NCI-H2029 treated with DMSO at 0.1 percent for 48 hours (cell line): ENCODE measurements at regions not wholly inside any gene's neighbourhood (a gene's known extent, or its start where the extent isn't known, plus 50 kb on each side); places are given as distances from the start of the nearest gene placed in this dataset.
A peak's percentile ranks its signal among the peaks of the same experiment; 100 is the strongest.
"Not testable (repeated sequence)": the region's sequence is repeated elsewhere in the genome, so short reads cannot be mapped to it uniquely, and the experiment has no call there.

Source experiments
- DNase-seq: peaks from one replicate; lab custom pipeline; 2025; lab: John Stamatoyannopoulos, UW

- DNase-seq: no peak
These were observed 238.3 kb downstream of the COG6 start for GRCh38 chr13:39893808-39894207.

GRCh38 chr13:39894586-39894985 is 239.1 kb downstream of the COG6 start:
- no peak for DNase-seq

GRCh38 chr13:39895254-39895653 is 239.8 kb downstream of the COG6 start:
- DNase-seq: no peak

- DNase-seq: no peak
These were observed 242.2 kb downstream of the COG6 start for GRCh38 chr13:39897636-39898035.

DNA sequence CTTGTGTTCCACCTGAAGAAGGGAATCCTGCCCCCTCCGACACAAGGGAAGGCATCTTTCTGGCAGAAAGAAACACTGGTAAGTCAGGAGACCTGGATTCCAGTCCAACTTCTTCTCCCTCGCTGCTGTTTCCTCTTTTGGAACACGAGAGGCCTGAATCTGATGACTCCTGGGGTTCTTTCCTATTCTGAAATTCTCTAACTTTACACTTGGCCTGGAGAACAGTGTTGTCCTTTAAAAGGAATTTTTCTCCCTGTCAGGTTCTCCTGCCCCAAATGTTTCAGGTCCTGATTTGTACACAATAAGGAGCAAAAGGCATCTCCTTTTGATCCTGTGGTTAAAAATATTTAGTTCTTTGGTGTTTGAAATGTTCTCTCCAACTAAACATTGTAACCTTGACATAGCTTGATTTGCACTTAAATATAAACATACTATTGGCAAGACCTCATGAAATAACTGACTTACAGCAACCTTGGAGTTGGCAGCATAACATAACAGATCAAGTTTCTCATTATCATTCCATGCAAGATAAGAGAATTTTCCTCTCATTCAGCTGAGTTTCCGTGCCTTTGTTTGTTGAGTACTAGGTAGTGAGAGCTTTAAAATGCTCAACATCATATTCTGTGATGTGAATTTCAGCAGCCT is 244.8 kb downstream of the COG6 start:
- DNase-seq: no peak

DNA sequence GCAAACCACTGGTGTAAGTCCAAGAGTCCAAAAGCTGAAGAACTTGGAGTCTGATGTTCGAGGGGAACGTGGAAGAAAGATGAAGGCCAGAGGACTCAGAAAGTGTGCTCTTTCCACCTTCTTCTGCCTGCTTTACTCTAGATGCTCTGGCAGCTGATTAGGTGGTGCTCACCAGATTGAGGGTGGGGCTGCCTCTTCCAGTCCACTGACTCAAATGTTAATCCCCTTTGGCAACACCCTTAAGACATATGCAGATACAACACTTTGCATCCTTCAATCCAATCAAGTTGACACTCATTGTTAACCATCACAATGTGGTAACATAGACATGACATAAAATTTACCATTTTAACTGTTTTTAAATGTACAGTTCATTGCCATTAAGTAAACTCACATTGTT is 249.5 kb downstream of the COG6 start:
- no peak for DNase-seq

DNA sequence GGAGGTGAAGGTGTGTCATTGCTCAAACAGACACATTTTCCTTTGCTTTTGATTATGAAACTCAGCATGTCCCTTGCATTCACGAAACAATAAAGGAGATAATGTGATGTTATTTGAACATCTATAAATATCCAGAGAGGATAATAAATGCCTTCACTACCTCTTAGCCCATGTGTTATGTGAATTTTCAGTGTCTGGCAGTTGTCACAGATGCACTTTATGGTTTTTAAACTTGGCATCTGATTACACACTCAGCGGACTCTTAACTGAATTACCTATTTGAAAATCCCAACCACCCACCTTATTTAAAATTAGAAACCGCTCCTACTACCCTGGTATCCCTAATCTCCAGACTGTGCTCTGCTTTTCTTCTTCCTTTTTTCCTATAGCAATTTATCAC is 254.2 kb downstream of the COG6 start:
- no peak for DNase-seq

DNA sequence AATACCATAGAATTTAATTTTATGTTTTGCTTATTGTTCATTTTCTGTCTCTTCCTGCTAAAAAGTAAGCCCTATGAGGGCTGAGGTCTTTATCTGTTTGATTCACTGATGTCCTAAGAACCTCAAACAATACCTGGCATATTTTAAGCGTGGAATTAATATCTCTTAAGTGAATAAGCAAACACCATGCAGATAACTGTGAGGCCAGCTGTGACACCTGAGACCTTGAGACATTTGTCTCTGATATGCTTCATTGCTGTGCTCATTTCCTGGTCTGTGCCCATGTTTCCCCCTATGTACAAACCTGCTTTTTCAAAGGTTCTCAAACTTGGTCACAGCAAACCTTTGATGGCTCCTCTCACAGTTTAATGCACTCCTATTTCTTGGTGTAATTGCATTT is 254.6 kb downstream of the COG6 start:
- peak; percentile 12 for DNase-seq

DNA sequence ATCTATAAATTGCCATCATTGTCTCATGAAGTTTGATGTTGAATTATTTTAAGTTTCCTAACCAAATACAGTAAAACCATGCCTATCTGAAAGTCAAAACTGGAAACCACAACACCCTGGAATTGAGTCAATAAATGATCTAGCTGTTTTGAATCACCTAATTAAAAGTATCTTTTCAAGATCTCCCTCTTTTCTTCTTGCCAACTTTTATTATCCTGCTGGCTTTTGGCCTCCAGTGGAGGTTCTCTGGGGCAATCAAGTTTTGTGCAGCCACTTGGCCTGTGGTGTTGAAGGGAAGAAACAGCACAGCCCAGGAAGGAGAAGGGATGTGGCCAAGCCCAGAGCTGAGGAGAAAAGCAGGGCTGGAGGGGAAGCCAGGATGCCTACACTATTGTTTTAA is 255.4 kb downstream of the COG6 start:
- DNase-seq: no peak

DNA sequence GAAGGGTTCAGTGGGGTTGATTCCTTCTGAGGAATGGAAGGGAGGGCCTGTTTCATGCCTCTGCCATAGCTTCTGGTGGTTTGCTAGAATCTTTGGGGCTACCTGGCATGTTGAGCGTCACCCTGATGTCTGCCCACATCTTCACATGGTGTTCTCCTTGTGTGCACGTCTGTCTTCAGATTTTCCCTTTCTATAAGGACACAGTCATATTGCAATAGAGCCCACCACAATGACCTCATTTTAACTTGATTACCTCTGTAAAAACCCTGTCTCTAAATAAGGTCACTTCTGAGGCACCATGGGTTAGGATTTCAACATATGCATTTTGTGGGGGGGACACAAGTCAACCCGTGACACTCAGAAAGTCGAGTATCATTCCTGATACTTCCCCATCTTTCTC is 257.9 kb downstream of the COG6 start:
- no peak for DNase-seq

- no peak for DNase-seq
These were observed 258.5 kb downstream of the COG6 start for GRCh38 chr13:39913928-39914327.

DNA sequence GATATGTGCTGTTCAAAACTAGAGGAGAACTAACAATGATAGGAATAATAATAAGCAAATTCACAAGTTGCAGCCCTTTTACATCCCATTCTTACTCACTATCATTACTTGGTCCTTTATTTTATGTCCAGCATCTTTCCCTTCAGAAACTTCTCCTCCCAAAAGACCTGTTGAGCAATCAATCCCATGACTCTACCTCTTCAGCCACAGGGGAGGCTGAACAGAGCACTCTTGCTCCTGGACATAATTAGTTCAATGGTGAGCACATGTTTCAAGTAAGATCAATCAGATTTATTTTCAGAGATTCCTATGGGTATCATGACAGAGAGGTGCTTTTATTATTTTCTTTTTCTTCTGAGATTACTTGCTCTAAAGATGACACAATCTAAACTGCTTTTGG is 260.0 kb downstream of the COG6 start:
- DNase-seq: no peak

DNA sequence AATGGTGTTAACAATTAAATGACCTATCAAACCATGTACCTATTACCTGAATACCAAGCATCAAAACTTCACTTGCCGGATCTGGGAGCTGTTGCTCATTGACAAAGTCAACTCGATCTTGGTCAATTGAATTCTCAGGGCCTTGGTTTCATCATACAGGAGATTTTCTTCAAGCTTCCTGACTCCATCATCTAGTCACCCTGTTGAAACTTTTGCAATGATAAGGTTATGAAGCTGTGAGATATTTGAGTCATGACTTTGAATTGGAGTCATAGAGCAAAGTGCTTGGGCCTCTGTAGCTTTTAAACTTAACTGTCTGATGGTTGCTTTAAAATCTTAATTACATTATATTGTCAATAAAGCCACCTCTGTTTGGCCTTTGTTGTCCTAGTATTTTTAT is 260.9 kb downstream of the COG6 start:
- DNase-seq: no peak

GRCh38 chr13:39918620-39919236 is 263.3 kb downstream of the COG6 start:
- DNase-seq: no peak

DNA sequence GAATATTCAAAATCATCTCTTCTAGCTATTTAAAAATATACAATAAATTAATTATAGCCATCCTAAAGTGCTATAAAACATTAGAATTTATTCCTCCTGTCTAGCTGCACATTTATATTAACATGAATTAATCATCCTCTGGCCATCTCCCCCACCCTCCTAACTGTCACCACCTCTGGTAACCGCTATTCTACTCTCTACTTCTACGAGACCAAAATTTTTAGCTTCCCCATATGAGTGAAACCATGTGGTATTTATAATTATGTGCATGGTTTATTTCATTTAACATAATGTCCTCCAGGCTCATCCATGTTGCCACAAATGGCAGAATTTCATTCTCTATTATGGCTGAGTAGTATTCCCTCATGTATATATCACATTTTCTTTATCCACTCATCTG is 265.2 kb downstream of the COG6 start:
- DNase-seq: no peak

GRCh38 chr13:39926345-39926744 is 270.9 kb downstream of the COG6 start:
- no peak for DNase-seq

- no peak for DNase-seq
These were observed 272.8 kb downstream of the COG6 start for GRCh38 chr13:39928261-39928660.

GRCh38 chr13:39929583-39929982 is 274.1 kb downstream of the COG6 start:
- DNase-seq: no peak

GRCh38 chr13:39930060-39930459 is 274.6 kb downstream of the COG6 start:
- DNase-seq: no peak

DNA sequence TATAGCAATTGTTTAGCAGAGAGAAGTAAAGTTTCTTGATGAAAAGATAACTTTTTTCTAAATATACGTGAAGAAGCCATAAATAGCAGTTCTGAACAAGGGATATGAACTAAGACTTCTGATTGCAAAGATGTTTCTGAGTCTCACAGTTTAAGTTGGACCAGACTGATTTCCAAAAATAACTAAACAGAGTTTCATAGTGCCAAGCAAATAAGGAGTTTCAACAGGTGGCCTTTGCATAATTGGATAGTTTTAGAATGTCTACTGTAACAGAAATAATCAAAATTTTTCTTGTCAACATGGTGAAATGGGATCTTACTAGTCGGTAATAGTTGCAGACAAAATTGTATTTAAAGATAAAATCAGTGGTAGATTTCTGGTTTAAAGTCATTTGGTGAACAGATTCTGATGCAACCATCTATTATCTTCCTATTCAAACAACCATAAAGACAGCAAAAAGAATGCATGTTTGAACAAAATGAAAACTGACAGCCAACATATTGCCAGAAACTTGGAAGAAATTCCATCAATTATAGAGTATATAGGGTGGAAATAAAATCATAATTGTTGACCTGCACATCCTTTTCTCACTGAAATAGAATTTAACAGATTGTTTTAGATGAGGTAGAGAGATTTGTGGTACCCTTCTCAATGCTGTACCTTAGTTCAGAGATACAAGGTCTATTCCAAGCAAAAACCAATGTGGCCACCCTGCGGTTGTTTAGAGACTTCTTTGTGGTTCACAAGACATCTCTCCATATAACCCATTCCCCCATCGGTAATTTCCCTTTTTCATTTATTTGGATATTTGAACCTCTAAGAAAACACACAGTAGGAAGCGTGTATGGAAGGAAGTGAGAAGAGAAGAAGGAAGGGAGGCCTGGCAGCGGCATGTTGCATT is 275.3 kb downstream of the COG6 start:
- DNase-seq: no peak

DNA sequence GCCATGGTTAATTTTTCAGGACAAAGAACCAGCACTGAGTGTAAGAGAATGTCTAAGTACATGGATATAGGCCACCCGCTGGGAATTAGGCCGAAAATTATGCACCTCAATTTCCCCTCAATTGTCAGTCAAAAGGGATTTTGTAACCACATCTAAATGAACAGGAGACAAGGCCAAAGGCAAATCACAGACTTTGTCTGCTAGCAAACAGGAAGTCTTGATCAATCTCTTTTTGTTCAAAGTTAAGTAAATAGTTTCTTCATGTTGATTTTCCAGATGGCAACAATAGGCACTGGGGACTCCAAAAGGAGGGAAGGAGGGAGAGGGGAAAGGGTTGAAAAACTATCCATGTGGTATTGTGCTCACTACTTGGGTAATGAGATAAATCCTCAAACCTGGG is 276.0 kb downstream of the COG6 start:
- no peak for DNase-seq

DNA sequence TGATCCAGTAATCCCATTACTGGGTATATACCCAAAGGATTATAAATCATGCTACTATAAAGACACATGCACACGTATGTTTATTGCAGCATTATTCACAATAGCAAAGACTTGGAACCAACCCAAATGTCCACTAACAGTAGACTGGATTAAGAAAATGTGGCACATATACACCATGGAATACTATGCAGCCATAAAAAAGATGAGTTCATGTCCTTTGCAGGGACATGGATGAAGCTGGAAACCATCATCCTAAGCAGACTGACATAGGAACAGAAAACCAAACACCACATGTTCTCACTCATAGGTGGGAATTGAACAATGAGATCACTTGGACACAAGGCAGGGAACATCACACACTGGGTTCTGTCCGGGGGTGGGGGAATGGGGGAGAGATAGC is 277.1 kb downstream of the COG6 start:
- not testable (repeated sequence) for DNase-seq

DNA sequence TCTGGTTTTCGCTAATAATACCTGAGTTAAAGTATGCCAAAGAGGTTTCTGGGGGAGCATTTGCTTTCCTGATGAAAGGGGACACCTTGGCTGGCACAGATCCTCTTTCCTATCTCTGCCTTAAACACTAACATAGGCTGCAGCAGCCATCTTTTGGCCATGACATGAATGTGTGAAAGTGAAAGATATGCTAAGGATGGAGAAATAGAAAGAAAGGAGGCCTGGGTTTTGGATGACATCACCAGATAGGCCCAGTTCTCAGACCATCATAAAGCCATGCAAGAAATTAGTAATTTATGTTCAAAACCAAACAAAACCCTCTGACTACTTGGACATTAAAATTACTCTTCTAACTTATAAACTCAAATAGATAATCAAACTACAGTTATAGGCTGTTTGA is 279.7 kb downstream of the COG6 start:
- no peak for DNase-seq
